LoVo (cell line): ENCODE measurements at regions not wholly inside any gene's neighbourhood (a gene's known extent, or its start where the extent isn't known, plus 50 kb on each side); places are given as distances from the start of the nearest gene placed in this dataset.

Experiments used
- DNase-seq: peaks from one replicate; pipeline ENCODE4 v3.0.0-alpha.2; 2016; ENCODE audit warnings: low spot score

DNA sequence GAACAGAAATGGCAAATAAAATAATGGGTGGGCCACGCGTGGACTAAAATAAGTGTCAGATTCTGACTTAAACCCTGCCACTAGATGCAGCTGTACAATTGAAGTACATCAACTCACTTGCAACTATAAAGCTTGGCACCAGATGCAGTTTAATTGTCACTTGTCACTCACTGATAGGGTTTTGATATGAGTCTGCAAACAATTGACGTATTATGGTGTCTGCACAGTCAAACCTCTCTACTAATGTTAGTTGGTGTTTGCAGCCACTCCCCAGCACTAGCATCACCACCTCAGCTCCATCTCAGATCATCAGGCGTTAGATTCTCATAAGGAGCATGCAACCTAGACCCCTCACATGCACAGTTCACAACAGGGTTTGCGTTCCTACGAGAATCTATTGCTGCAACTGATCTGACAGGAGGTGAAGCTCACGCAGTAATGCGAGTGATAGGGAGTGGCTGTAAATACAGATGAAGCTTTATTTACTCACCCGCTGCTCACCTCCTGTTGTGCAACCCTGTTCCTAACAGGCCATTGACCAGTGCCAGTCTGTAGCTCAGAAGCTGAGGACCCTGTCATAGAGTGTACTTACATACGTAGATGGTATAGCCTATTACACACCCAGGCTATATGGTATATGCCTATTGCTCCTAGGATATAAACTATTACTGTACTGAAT, 72.1 kb upstream of the SEMA6A start:
- no peak for DNase-seq

DNA sequence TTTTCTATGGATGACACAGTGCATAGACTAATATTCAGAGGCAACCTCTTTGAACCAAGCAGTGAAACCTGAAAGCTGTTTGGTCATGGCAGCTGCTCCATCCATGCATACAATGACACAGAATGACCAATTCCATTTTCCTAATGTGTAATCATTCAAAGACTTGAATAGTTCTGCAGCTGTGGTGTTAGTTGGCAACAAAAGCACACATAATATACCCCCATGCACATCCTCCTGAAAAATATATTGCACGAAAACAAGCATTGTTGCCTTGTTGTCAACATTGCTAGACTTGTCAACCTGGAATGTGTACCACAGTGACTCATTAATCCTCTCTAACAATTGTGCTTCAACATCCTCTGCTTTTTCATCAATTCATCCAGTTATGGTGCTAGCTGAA, 71.0 kb upstream of the SEMA6A start:
- no peak for DNase-seq

DNA sequence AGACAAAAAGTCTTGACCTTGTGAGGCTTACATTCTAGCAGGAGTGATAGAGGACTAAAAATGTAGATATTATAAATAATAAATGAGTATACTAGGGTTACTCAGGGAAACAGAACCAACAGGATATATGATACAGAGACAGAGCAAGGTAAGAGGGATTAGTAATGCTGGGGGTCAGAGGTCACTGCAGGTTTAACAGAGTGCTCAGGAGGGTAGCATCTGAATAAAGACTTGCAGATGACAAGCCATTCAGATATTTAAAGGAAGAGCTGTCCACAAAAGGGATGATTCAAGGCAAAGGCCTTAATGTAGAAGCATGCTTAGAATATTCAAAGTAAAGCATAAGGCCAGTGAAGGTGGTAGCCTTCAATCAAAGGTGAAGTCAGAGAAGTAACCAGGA, 65.6 kb upstream of the SEMA6A start:
- DNase-seq = no peak

DNA sequence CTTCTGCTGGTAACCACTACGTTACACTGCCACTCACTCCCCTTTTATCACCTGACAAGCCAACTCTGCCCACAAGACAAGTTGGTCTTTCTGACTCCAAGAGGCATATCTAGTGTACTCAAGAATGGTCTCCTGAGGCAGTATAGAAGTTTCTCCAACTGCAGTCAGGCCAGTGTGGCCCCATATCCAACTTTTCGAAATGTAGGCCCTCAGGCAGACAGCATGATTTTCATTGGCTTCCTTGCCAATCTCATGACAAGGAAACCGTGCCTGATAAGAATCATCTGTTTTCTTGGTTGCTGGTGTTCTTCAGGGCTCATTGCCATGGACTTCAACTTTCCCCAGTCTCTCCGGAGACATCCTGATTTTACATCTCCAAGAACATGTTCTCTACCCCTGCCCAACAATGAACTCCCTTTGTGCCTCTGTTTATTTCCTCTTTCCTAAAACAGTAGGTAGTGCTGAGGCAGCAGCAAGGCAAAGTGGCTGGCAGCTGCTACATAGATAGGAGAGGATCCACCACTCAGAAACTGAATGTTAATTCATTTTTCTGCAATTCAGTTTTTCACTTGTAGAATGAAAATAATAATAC, 62.6 kb upstream of the SEMA6A start:
- no peak for DNase-seq

DNA sequence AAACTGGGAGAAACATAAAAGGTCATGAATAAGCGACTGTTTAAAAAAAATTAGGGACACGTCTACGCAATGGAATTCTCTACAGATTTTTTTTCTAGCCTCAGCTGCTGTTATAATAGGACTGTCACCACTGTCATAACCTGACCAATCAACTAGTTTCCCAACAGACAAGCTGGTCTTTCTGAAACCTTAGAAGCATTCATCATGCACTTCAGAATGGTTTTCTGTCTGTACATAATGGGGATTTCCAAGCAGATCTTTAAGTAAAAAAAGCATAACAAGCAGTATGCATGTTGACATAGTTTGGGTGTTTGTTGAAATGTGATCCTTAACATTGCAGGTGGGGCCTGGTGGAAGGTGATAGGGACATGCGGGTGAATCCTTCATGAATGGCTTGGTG, 58.3 kb upstream of the SEMA6A start:
- DNase-seq = no peak

DNA sequence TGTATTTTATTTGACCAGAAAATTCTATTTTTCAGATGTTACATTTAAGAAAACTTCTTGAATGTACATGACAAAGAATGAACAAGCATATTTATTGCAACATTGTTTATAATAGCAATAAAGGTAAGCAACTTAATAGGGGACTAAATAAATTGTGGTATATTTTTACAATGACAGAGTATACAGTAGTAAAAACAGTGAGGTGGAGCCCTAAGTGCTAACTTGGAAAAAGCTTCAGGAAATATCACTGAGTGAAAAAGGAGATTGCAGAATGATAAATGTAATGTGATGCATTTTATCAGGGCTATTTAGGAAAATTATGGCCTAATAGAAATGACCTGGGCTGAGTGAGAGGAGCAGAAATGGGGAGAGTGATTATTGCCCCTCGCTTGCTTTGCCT, 56.5 kb upstream of the SEMA6A start:
- no peak for DNase-seq

DNA sequence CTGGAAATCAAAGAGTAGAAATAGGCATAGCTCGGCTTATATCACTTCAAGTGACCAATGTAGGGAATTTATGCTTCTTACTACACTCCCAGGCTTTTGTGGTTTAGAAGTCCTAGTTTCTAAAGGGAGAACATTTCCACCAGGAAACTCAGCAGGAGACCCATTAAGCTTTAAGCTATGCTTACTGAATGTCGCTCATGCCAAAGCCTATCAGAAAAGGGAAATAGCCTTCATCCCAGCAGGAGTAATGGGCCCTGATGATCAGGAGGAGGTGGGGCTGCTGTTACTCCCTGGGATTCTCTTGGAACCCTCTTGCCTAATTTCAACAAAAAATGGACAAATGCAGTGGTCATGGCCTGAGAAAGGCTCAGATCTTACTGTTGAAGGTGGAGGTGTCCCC, 54.5 kb upstream of the SEMA6A start:
- no peak for DNase-seq

DNA sequence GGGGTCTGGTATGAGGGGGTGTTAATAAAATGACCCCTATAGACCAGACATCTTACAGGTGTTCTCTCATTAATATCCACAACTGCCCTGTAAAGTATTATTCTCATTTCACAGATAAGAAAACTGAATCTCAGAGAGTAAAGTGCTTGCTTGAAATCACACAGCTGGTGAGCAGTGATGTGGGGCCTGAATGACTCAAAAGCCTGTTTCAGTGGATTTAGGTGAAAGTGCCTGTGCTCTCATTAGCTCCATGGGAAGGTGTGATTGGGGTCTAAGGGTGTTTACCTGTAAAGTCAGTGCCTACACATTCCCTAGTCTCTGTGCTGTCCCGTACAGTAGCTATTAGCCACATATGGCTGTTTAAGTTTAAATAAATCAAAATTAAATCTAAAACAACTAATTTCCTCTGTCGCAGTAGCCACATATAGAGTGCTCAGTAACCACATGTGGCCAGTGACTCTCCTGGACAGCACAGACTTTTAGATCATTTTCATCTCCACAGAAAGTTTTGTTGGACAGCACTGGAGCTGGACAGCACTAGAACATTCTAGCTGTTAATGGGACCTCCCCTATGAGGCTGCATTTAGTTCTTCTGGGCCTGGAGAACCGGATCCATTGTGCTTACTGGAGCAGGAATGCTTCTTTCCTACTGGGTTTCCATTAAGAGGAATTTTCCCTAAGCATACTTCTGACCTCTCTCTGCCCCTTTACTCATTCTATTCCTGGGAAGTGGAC, 52.5 kb upstream of the SEMA6A start:
- no peak for DNase-seq

DNA sequence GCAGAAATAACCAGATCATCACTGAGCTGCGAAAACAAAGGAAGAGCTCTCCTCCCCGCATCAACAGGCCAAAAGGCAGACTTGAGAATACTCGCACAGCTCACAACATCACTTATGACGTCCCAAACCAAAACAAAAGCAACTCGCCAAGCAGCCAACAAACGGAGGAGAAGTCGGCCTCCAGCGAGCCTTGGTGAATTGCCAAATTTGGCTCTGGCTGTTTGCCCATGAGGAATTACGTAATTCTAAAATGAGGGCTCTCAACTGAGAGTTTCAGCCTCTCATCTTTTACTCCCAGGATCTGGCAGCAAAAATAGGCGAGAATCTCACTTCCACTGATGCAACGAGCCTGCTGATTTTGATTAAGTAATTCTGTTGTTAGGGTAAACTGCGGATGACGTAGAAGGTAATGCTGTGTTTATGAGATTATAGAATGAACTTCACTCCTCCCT, 51.7 kb upstream of the SEMA6A start:
- DNase-seq = no peak
